ENCODE measurements at regions not wholly inside any gene's neighbourhood (a gene's known extent, or its start where the extent isn't known, plus 50 kb on each side); places are given as distances from the start of the nearest gene placed in this dataset.

- TF ChIP-seq, protein P1, sequence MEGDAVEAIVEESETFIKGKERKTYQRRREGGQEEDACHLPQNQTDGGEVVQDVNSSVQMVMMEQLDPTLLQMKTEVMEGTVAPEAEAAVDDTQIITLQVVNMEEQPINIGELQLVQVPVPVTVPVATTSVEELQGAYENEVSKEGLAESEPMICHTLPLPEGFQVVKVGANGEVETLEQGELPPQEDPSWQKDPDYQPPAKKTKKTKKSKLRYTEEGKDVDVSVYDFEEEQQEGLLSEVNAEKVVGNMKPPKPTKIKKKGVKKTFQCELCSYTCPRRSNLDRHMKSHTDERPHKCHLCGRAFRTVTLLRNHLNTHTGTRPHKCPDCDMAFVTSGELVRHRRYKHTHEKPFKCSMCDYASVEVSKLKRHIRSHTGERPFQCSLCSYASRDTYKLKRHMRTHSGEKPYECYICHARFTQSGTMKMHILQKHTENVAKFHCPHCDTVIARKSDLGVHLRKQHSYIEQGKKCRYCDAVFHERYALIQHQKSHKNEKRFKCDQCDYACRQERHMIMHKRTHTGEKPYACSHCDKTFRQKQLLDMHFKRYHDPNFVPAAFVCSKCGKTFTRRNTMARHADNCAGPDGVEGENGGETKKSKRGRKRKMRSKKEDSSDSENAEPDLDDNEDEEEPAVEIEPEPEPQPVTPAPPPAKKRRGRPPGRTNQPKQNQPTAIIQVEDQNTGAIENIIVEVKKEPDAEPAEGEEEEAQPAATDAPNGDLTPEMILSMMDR (IDR thresholded peaks at IDR 0.05; ENCODE audit: low read depth, low read length), result no peak
- TF ChIP-seq EZH2phosphoT487 (IDR thresholded peaks at IDR 0.05; ENCODE audit: low read depth), result no peak
Measured at GRCh38 chr5:173740400-173740799, 124.0 kb upstream of the BOD1 start.
